ENCODE measurements at regions not wholly inside any gene's neighbourhood (a gene's known extent, or its start where the extent isn't known, plus 50 kb on each side); places are given as distances from the start of the nearest gene placed in this dataset.

GRCh38 chr6:56346958-56347357 lies 99.6 kb upstream of the COL21A1 start:
- no peaks in the 10 kb centered on the region for H3K4me1 ChIP-seq
- no peak for DNase-seq
- TF ChIP-seq, protein P1, sequence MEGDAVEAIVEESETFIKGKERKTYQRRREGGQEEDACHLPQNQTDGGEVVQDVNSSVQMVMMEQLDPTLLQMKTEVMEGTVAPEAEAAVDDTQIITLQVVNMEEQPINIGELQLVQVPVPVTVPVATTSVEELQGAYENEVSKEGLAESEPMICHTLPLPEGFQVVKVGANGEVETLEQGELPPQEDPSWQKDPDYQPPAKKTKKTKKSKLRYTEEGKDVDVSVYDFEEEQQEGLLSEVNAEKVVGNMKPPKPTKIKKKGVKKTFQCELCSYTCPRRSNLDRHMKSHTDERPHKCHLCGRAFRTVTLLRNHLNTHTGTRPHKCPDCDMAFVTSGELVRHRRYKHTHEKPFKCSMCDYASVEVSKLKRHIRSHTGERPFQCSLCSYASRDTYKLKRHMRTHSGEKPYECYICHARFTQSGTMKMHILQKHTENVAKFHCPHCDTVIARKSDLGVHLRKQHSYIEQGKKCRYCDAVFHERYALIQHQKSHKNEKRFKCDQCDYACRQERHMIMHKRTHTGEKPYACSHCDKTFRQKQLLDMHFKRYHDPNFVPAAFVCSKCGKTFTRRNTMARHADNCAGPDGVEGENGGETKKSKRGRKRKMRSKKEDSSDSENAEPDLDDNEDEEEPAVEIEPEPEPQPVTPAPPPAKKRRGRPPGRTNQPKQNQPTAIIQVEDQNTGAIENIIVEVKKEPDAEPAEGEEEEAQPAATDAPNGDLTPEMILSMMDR (IDR thresholded peaks at IDR 0.05; ENCODE audit: borderline replicate concordance) = no peak
- no peak overlapping the region for H3K4me3 ChIP-seq
- H3K27ac ChIP-seq (replicated peaks) = no peak overlapping the region
- no peaks in the 10 kb centered on the region for H3K9me3 ChIP-seq (replicated peaks)
- H3K27me3 ChIP-seq (ENCODE audit: low read depth) = no peaks in the 10 kb centered on the region
- intact Hi-C loops (cut with micrococcal nuclease) = no loop called here
- H3K36me3 ChIP-seq = no peaks in the 10 kb centered on the region

DNA sequence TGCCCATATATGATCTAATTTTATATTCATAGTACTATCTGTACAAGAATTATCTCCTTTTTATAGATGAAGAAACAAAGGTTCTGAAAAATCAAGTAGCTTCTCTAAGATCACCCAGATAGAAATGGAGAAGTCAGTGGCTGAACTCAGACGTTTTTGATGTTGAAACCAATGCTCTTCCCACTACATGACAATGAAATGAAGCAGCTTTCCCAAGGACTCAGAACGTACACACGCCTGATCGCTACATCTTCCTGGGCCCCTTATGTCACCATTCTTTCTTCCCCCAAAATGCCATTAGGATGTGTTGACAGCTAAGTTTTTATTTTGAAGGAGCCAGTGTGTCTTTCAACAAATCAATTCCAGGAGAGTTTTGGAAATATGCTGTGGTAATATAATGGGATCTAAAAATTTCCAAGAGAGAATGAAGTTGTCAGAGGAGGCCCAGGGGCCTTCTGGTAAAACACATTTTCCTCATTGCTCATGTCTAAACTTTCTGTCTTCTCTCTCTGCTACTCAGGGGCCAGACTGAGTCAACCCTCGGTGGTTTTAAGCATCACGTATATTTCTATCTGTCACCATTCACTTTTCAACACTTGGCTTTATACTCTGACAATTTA lies 98.1 kb upstream of the COL21A1 start:
- no peak overlapping the region for H3K4me3 ChIP-seq
- no peak overlapping the region for H3K27ac ChIP-seq (replicated peaks)
- H3K27me3 ChIP-seq (ENCODE audit: low read depth) = no peaks in the 10 kb centered on the region
- H3K36me3 ChIP-seq = no peaks in the 10 kb centered on the region
- no peaks in the 10 kb centered on the region for H3K4me1 ChIP-seq
- H3K9me3 ChIP-seq (replicated peaks) = no peaks in the 10 kb centered on the region
- intact Hi-C loops (cut with micrococcal nuclease) = no loop called here
- DNase-seq = no peak
- TF ChIP-seq, protein P1 (IDR thresholded peaks at IDR 0.05; ENCODE audit: borderline replicate concordance) = no peak

- H3K27me3 ChIP-seq (ENCODE audit: low read depth) = no peaks in the 10 kb centered on the region
- no peaks in the 10 kb centered on the region for H3K9me3 ChIP-seq (replicated peaks)
- H3K4me1 ChIP-seq = no peaks in the 10 kb centered on the region
- DNase-seq = no peak
- no peak overlapping the region for H3K27ac ChIP-seq (replicated peaks)
- intact Hi-C loops (cut with micrococcal nuclease) = no loop called here
- TF ChIP-seq, protein P1 (IDR thresholded peaks at IDR 0.05; ENCODE audit: borderline replicate concordance) = no peak
- H3K4me3 ChIP-seq = no peak overlapping the region
- no peaks in the 10 kb centered on the region for H3K36me3 ChIP-seq
Observed at GRCh38 chr6:56343295-56343694, 95.9 kb upstream of the COL21A1 start.

GRCh38 chr6:56339524-56339923 lies 92.1 kb upstream of the COL21A1 start:
- H3K4me3 ChIP-seq = no peak overlapping the region
- H3K4me1 ChIP-seq = no peaks in the 10 kb centered on the region
- no peak for DNase-seq
- TF ChIP-seq, protein P1 (IDR thresholded peaks at IDR 0.05; ENCODE audit: borderline replicate concordance) = no peak
- H3K27ac ChIP-seq (replicated peaks) = no peak overlapping the region
- no peaks in the 10 kb centered on the region for H3K36me3 ChIP-seq
- H3K27me3 ChIP-seq (ENCODE audit: low read depth) = no peaks in the 10 kb centered on the region
- intact Hi-C loops (cut with micrococcal nuclease) = no loop called here
- no peaks in the 10 kb centered on the region for H3K9me3 ChIP-seq (replicated peaks)

DNA sequence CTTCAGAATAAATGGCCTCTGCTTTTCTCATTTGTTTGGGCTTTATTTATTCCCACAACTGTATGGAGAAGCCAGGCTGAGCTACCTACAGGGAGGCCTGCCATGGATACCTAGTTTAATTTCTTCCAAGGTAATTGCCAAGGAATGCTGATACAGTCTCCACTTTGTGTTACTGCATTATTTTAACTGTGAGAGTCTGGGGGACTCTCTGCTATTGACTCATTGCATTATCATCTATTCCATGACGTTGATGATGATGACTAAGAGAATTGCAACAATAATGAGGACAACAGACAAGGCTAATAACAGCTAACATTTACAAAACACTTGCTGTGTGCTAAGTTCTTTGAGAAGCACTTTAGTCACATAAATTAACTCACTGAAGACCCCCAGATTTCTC lies 88.3 kb upstream of the COL21A1 start:
- Histone ChIP-seq H3K27me3 (ENCODE audit: low read depth) (no peaks in the 10 kb centered on the region), H3K4me1 (no peaks in the 10 kb centered on the region), H3K9me3 (replicated peaks) (no peaks in the 10 kb centered on the region), H3K4me3 (no peak overlapping the region), H3K27ac (replicated peaks) (no peak overlapping the region), H3K36me3 (no peaks in the 10 kb centered on the region)
- no peak for DNase-seq
- intact Hi-C loops (cut with micrococcal nuclease) = no loop called here
- TF ChIP-seq, protein P1 (IDR thresholded peaks at IDR 0.05; ENCODE audit: borderline replicate concordance) = no peak
